Hepatocyte (in vitro differentiated cells): ENCODE measurements at regions not wholly inside any gene's neighbourhood (a gene's known extent, or its start where the extent isn't known, plus 50 kb on each side); places are given as distances from the start of the nearest gene placed in this dataset.
"Not testable (repeated sequence)": the region's sequence is repeated elsewhere in the genome, so short reads cannot be mapped to it uniquely, and the experiment has no call there.

Source experiments
- CTCF ChIP-seq: fragments of 200-600 bp; sonication (generic); IDR thresholded peaks from 2 replicates; pipeline ENCODE4 v1.5.1; 2016; ENCODE audit warnings: antibody characterized with exemption, mild to moderate bottlenecking; ENCODE audit not compliant: poor library complexity
- EZH2 ChIP-seq: fragments of 200-600 bp; sonication (generic); IDR thresholded peaks from 2 replicates; pipeline ENCODE4 v1.6.1; 2016; ENCODE audit warnings: antibody characterized with exemption, mild to moderate bottlenecking, borderline replicate concordance

- not testable (repeated sequence) for TF ChIP-seq EZH2, CTCF
Measured at GRCh38 chr5:36513647-36514046, 92.8 kb upstream of the SLC1A3 start.
